ENCODE measurements at regions not wholly inside any gene's neighbourhood (a gene's known extent, or its start where the extent isn't known, plus 50 kb on each side); places are given as distances from the start of the nearest gene placed in this dataset.

- Histone ChIP-seq H3K27me3 (replicated peaks; ENCODE audit: control insufficient read depth, insufficient read depth, low read length) (no peaks in the 10 kb centered on the region), H3K4me3 (replicated peaks; ENCODE audit: low read depth, low read length) (no peak overlapping the region), H3K36me3 (ENCODE audit: control insufficient read depth, insufficient read depth, low read length) (no peaks in the 10 kb centered on the region)
- TF ChIP-seq CTCF (IDR thresholded peaks at IDR 0.05; ENCODE audit: insufficient read depth, low read length, poor library complexity, severe bottlenecking) = no peak
- DNase-seq (ENCODE audit: extremely low read depth, insufficient read length) = no peak
Observed at GRCh38 chr4:79472693-79473438, 64.8 kb upstream of the GK2 start.

- no peak for DNase-seq (ENCODE audit: extremely low read depth, insufficient read length)
- no peak overlapping the region for H3K4me3 ChIP-seq (replicated peaks; ENCODE audit: low read depth, low read length)
- TF ChIP-seq CTCF (IDR thresholded peaks at IDR 0.05; ENCODE audit: insufficient read depth, low read length, poor library complexity, severe bottlenecking) = no peak
- no peaks in the 10 kb centered on the region for H3K27me3 ChIP-seq (replicated peaks; ENCODE audit: control insufficient read depth, insufficient read depth, low read length)
- H3K36me3 ChIP-seq (ENCODE audit: control insufficient read depth, insufficient read depth, low read length) = no peaks in the 10 kb centered on the region
Observed at GRCh38 chr4:79472036-79472435, 64.0 kb upstream of the GK2 start.

- H3K4me3 ChIP-seq (replicated peaks; ENCODE audit: low read depth, low read length) = no peak overlapping the region
- TF ChIP-seq CTCF (IDR thresholded peaks at IDR 0.05; ENCODE audit: insufficient read depth, low read length, poor library complexity, severe bottlenecking) = no peak
- no peak for DNase-seq (ENCODE audit: extremely low read depth, insufficient read length)
- no peaks in the 10 kb centered on the region for H3K27me3 ChIP-seq (replicated peaks; ENCODE audit: control insufficient read depth, insufficient read depth, low read length)
- H3K36me3 ChIP-seq (ENCODE audit: control insufficient read depth, insufficient read depth, low read length) = no peaks in the 10 kb centered on the region
Observed at GRCh38 chr4:79471309-79471708, 63.3 kb upstream of the GK2 start.

GRCh38 chr4:79467246-79467932 lies 59.4 kb upstream of the GK2 start:
- Histone ChIP-seq H3K36me3 (ENCODE audit: control insufficient read depth, insufficient read depth, low read length) (no peaks in the 10 kb centered on the region), H3K27me3 (replicated peaks; ENCODE audit: control insufficient read depth, insufficient read depth, low read length) (no peaks in the 10 kb centered on the region), H3K4me3 (replicated peaks; ENCODE audit: low read depth, low read length) (no peak overlapping the region)
- DNase-seq (ENCODE audit: extremely low read depth, insufficient read length) = no peak
- no peak for TF ChIP-seq CTCF (IDR thresholded peaks at IDR 0.05; ENCODE audit: insufficient read depth, low read length, poor library complexity, severe bottlenecking)

GRCh38 chr4:79466621-79467020 lies 58.6 kb upstream of the GK2 start:
- Histone ChIP-seq H3K4me3 (replicated peaks; ENCODE audit: low read depth, low read length) (no peak overlapping the region), H3K27me3 (replicated peaks; ENCODE audit: control insufficient read depth, insufficient read depth, low read length) (no peaks in the 10 kb centered on the region), H3K36me3 (ENCODE audit: control insufficient read depth, insufficient read depth, low read length) (no peaks in the 10 kb centered on the region)
- no peak for DNase-seq (ENCODE audit: extremely low read depth, insufficient read length)
- no peak for TF ChIP-seq CTCF (IDR thresholded peaks at IDR 0.05; ENCODE audit: insufficient read depth, low read length, poor library complexity, severe bottlenecking)

Measured in GM06990 (cell line).